ENCODE measurements at regions not wholly inside any gene's neighbourhood (a gene's known extent, or its start where the extent isn't known, plus 50 kb on each side); places are given as distances from the start of the nearest gene placed in this dataset.

- Histone ChIP-seq H3K9me3 (replicated peaks; ENCODE audit: control insufficient read depth, insufficient read depth, low read length) (no peaks in the 10 kb centered on the region), H3K4me1 (ENCODE audit: control insufficient read depth, insufficient read depth, low read length) (no peaks in the 10 kb centered on the region), H4K20me1 (ENCODE audit: control insufficient read depth, insufficient read depth) (no peaks in the 10 kb centered on the region), H3K4me3 (no peak overlapping the region), H3K9ac (ENCODE audit: control insufficient read depth, insufficient read depth, low read length) (no peak overlapping the region), H3K36me3 (ENCODE audit: control insufficient read depth in 2 of 2, insufficient read depth in 2 of 2, low read length in 1 of 2) (no peaks in the 10 kb centered on the region), H3K27me3 (replicated peaks in 1 of 2; ENCODE audit: control insufficient read depth in 2 of 2, insufficient read depth in 2 of 2, low read length in 1 of 2) (no peaks in the 10 kb centered on the region), H3K4me2 (ENCODE audit: control insufficient read depth, insufficient read depth) (no peak overlapping the region), H2AFZ (ENCODE audit: control insufficient read depth, low read depth, low read length) (no peak overlapping the region), H3K27ac (ENCODE audit: control insufficient read depth, insufficient read depth) (no peak overlapping the region), H3K79me2 (ENCODE audit: control insufficient read depth, insufficient read depth, low read length) (no peaks in the 10 kb centered on the region)
- 29% methylated on average over 8 of the region's 8 CpGs for WGBS (ENCODE audit: insufficient coverage, insufficient replicate concordance, low lambda C conversion rate, missing lambda C conversion rate)
- intact Hi-C loops (cut with micrococcal nuclease; ENCODE audit: unreplicated experiment) (no loop called here), in situ Hi-C loops (cut with MboI) (no loop called here)
- POLR2A ChIA-PET, result no interaction called here
- SMC1A ChIA-PET (ENCODE audit: uncharacterized antibody, unreplicated experiment), result no interaction called here
- FAIRE-seq, result no peak
- CTCF ChIA-PET, result no interaction called here
- BruUV-seq (replicated peaks), result no TSS peak
- no peak for ATAC-seq
- DNase-seq (ENCODE audit: low read depth, low spot score), result no peak
- RAD21 ChIA-PET (ENCODE audit: unreplicated experiment), result no interaction called here
- no peak for TF ChIP-seq NFYB (IDR thresholded peaks at IDR 0.05; ENCODE audit: insufficient read depth, low read depth, low read length)
- TF ChIP-seq SMAD1 (IDR thresholded peaks at IDR 0.05; ENCODE audit: low read depth, partially characterized antibody), result no peak
- no peak for TF ChIP-seq POU2F2 (IDR thresholded peaks at IDR 0.05; ENCODE audit: borderline replicate concordance, low read depth, low read length)
- no peak for TF ChIP-seq NR2F1 (conservative IDR thresholded peaks at IDR 0.05)
- no peak for TF ChIP-seq IKZF1 (conservative IDR thresholded peaks at IDR 0.05)
- TF ChIP-seq GATAD2B (conservative IDR thresholded peaks at IDR 0.05; ENCODE audit: low read depth), result no peak
- no peak for TF ChIP-seq EZH2 (IDR thresholded peaks at IDR 0.05; ENCODE audit: borderline replicate concordance, control insufficient read depth, low read depth, low read length)
- TF ChIP-seq E2F8 (IDR thresholded peaks at IDR 0.05; ENCODE audit: low read depth, partially characterized antibody), result no peak
- TF ChIP-seq ZNF384 (IDR thresholded peaks at IDR 0.05; ENCODE audit: borderline replicate concordance, low read depth, low read length), result no peak
- no peak for TF ChIP-seq HDGF (IDR thresholded peaks at IDR 0.05)
- no peak for TF ChIP-seq CHD2 (IDR thresholded peaks at IDR 0.05; ENCODE audit: borderline replicate concordance, low read depth, low read length)
- no peak for TF ChIP-seq USF2 (IDR thresholded peaks at IDR 0.05; ENCODE audit: borderline replicate concordance, low read depth, low read length)
- no peak for TF ChIP-seq NFXL1 (IDR thresholded peaks at IDR 0.05; ENCODE audit: borderline replicate concordance)
- TF ChIP-seq RBBP5 (conservative IDR thresholded peaks at IDR 0.05), result no peak
- no peak for TF ChIP-seq NFYA (IDR thresholded peaks at IDR 0.05; ENCODE audit: borderline replicate concordance, low read depth, low read length)
- no peak for TF ChIP-seq NR2C1 (IDR thresholded peaks at IDR 0.05)
- TF ChIP-seq MAX (IDR thresholded peaks at IDR 0.05; ENCODE audit: low read depth, low read length), result no peak
- TF ChIP-seq SIX5 (IDR thresholded peaks at IDR 0.05; ENCODE audit: low read depth, low read length, severe bottlenecking), result no peak
These were observed 1183.7 kb downstream of the AACS start for GRCh38 chr12:126248871-126249403.
